Body of pancreas (tissue), 4 donors: ENCODE measurements at regions not wholly inside any gene's neighbourhood (a gene's known extent, or its start where the extent isn't known, plus 50 kb on each side); places are given as distances from the start of the nearest gene placed in this dataset.

Experiments
- POLR2A ChIP-seq, 3 donors: fragments of 450-650 bp; IDR thresholded peaks; one replicate each; pipeline ENCODE4 v1.6.1; 2016; ENCODE audit warnings: antibody characterized with exemption in 3 of 3, mild to moderate bottlenecking in 2 of 3
- TF ChIP-seq, protein P1 (sequence below), 7 experiments: fragments of 450-650 bp in 4 of 7; fragments of 200-600 bp in 3 of 7; sonication (generic) in 3 of 7; IDR thresholded peaks; one replicate each; pipeline ENCODE4 v1.5.1; 2016 to 2019; ENCODE audit warnings: antibody characterized with exemption in 7 of 7

DNA sequence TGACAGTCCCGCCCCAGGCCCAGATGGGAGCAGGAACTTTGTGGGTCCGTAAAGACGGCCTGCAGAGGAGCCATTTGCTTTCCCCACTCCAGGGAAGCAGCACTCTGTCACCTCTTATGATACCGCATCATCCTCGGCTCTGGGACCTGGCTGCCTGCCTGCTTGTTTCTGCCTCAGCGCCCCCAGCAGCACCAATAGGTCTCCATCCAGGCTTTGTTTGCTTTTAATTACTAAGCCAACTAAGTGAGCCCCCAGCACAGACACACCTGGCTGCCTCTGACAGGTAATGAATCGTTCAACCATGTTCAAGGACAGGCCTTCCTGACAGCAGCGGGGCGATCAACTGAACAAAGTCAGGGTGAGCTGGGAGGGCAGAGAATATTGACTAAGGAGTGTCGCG lies 141.4 kb downstream of the C5orf15 start:
- TF ChIP-seq, protein P1, sequence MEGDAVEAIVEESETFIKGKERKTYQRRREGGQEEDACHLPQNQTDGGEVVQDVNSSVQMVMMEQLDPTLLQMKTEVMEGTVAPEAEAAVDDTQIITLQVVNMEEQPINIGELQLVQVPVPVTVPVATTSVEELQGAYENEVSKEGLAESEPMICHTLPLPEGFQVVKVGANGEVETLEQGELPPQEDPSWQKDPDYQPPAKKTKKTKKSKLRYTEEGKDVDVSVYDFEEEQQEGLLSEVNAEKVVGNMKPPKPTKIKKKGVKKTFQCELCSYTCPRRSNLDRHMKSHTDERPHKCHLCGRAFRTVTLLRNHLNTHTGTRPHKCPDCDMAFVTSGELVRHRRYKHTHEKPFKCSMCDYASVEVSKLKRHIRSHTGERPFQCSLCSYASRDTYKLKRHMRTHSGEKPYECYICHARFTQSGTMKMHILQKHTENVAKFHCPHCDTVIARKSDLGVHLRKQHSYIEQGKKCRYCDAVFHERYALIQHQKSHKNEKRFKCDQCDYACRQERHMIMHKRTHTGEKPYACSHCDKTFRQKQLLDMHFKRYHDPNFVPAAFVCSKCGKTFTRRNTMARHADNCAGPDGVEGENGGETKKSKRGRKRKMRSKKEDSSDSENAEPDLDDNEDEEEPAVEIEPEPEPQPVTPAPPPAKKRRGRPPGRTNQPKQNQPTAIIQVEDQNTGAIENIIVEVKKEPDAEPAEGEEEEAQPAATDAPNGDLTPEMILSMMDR (IDR thresholded peaks at IDR 0.05): no peak
- no peak for TF ChIP-seq POLR2A (IDR thresholded peaks at IDR 0.05)
